Keratinocyte (primary cell): ENCODE measurements at regions not wholly inside any gene's neighbourhood (a gene's known extent, or its start where the extent isn't known, plus 50 kb on each side); places are given as distances from the start of the nearest gene placed in this dataset.

Source experiments
- DNase-seq: peaks from one replicate; pipeline ENCODE4 v3.0.0-alpha.2; 2011; ENCODE audit warnings: low read depth, missing footprints, low spot score
- FAIRE-seq: peaks from 2 replicates; lab custom pipeline; 2011; peaks lifted over from hg19 to GRCh38; lab: Jason Lieb, UNC
- H2AFZ ChIP-seq: 2 replicates; pipeline ENCODE4 v1.6.0; 2012; ENCODE audit warnings: low read length, control low read depth, inconsistent platforms; ENCODE audit not compliant: control insufficient read depth
- H3K27ac ChIP-seq: 2 replicates; pipeline ENCODE4 v1.5.1; 2011; ENCODE audit warnings: low read length; ENCODE audit not compliant: control insufficient read depth, insufficient read depth
- H3K27me3 ChIP-seq: 3 replicates; pipeline ENCODE4 v1.6.0; 2011; ENCODE audit warnings: low read length; ENCODE audit not compliant: control insufficient read depth, insufficient read depth; ENCODE audit errors: extremely low read depth
- H3K36me3 ChIP-seq, 2 experiments: 2 replicates in 1 of 2; 3 replicates in 1 of 2; pipeline ENCODE4 v1.5.1; 2011; ENCODE audit warnings: low read length in 2 of 2, mild to moderate bottlenecking in 1 of 2; ENCODE audit not compliant: control insufficient read depth in 2 of 2, insufficient read depth in 2 of 2; ENCODE audit errors: extremely low read depth in 1 of 2
- H3K4me1 ChIP-seq: 3 replicates; pipeline ENCODE4 v1.5.1; 2011; ENCODE audit warnings: low read length; ENCODE audit not compliant: control insufficient read depth, insufficient read depth; ENCODE audit errors: extremely low read depth
- H3K4me2 ChIP-seq: 3 replicates; pipeline ENCODE4 v1.6.0; 2011; ENCODE audit warnings: low read depth, low read length; ENCODE audit not compliant: control insufficient read depth, insufficient read depth; ENCODE audit errors: extremely low read depth
- H3K4me3 ChIP-seq, 3 experiments: fragments of 200-600 bp in 1 of 3; sonication (generic) in 1 of 3; 2 replicates in 2 of 3; 3 replicates in 1 of 3; pipeline ENCODE4 v1.5.1; 2011 to 2016; ENCODE audit warnings: low read length in 3 of 3, mild to moderate bottlenecking in 3 of 3, control low read depth in 2 of 3, inconsistent platforms in 1 of 3, low read depth in 1 of 3, mixed read lengths in 1 of 3, mixed run types in 1 of 3, moderate library complexity in 1 of 3; ENCODE audit not compliant: control insufficient read depth in 2 of 3, insufficient read depth in 2 of 3; ENCODE audit errors: extremely low read depth in 1 of 3
- H3K79me2 ChIP-seq: 2 replicates; pipeline ENCODE4 v1.6.0; 2012; ENCODE audit warnings: low read length; ENCODE audit not compliant: control insufficient read depth, insufficient read depth
- H3K9ac ChIP-seq: 3 replicates; pipeline ENCODE4 v1.6.0; 2011; ENCODE audit warnings: low read length; ENCODE audit not compliant: control insufficient read depth, insufficient read depth; ENCODE audit errors: extremely low read depth
- H3K9me1 ChIP-seq: 3 replicates; pipeline ENCODE4 v1.6.0; 2011; ENCODE audit warnings: low read length; ENCODE audit not compliant: control insufficient read depth, insufficient read depth; ENCODE audit errors: extremely low read depth
- H3K9me3 ChIP-seq: 2 replicates; pipeline ENCODE4 v1.5.1; 2012; ENCODE audit warnings: low read depth, low read length; ENCODE audit not compliant: control insufficient read depth
- H4K20me1 ChIP-seq: 3 replicates; pipeline ENCODE4 v1.6.0; 2011; ENCODE audit warnings: low read length; ENCODE audit not compliant: control insufficient read depth, insufficient read depth; ENCODE audit errors: extremely low read depth
- CTCF ChIP-seq, 3 experiments: IDR thresholded peaks in 1 of 3; conservative IDR thresholded peaks in 1 of 3; optimal IDR thresholded peaks in 1 of 3; 2 replicates in 2 of 3; 3 replicates in 1 of 3; pipeline versions ENCODE3 to v1.5.1; 2011; ENCODE audit warnings: low read length in 3 of 3, mild to moderate bottlenecking in 3 of 3, moderate library complexity in 2 of 3, control low read depth in 1 of 3, inconsistent platforms in 1 of 3; ENCODE audit not compliant: insufficient read depth in 2 of 3; ENCODE audit errors: extremely low read depth in 1 of 3
- EZH2 ChIP-seq: IDR thresholded peaks from one replicate; pipeline ENCODE4 v1.6.1; 2012; ENCODE audit warnings: inconsistent platforms, mild to moderate bottlenecking, low read length, moderate library complexity
- dilution Hi-C: fragments of 300-500 bp; cut with MboI; formaldehyde crosslinking; loops from one replicate; pipeline ENCODE4 v1.7.0; 2020; ENCODE audit warnings: low sequenced_read_pairs; ENCODE audit not compliant: extremely low pct_ligation_motif_present

- no peaks in the 10 kb centered on the region for H3K36me3 ChIP-seq
- no peaks in the 10 kb centered on the region for H4K20me1 ChIP-seq
- H3K27ac ChIP-seq, result no peak overlapping the region
- FAIRE-seq, result peak; percentile 43
- DNase-seq, result no peak
- dilution Hi-C loops, result no loop called here
- no peak overlapping the region for H3K4me3 ChIP-seq
- no peak overlapping the region for H2AFZ ChIP-seq
- TF ChIP-seq EZH2 (no peak), CTCF (optimal IDR thresholded peaks at IDR 0.05 in 1 of 3, IDR thresholded peaks at IDR 0.05 in 1 of 3, conservative IDR thresholded peaks at IDR 0.05 in 1 of 3; ENCODE audit: extremely low read depth in 1 of 3, insufficient read depth in 2 of 3, low read length in 3 of 3) (peak; percentile 75 to 85 (median 85))
- no peak overlapping the region for H3K4me2 ChIP-seq
- no peaks in the 10 kb centered on the region for H3K79me2 ChIP-seq
- H3K27me3 ChIP-seq, result no peaks in the 10 kb centered on the region
- peaks cover 2% of the 10 kb centered on the region for H3K4me1 ChIP-seq
- H3K9ac ChIP-seq, result no peak overlapping the region
- no peaks in the 10 kb centered on the region for H3K9me3 ChIP-seq
- H3K9me1 ChIP-seq, result no peaks in the 10 kb centered on the region
These were observed 415.4 kb upstream of the CCDC196 start for GRCh38 chr14:66070542-66071319.

- no peak overlapping the region for H3K9ac ChIP-seq
- H4K20me1 ChIP-seq, result no peaks in the 10 kb centered on the region
These were observed 413.7 kb upstream of the CCDC196 start for GRCh38 chr14:66072190-66073084.

More at GRCh38 chr14:66072190-66073084, 413.7 kb upstream of the CCDC196 start:
- H3K4me1 ChIP-seq, result peaks cover 2% of the 10 kb centered on the region
- no peaks in the 10 kb centered on the region for H3K27me3 ChIP-seq
- H3K9me3 ChIP-seq, result no peaks in the 10 kb centered on the region
- no peaks in the 10 kb centered on the region for H3K36me3 ChIP-seq
- no peaks in the 10 kb centered on the region for H3K9me1 ChIP-seq
- no peak for DNase-seq
- H3K27ac ChIP-seq, result no peak overlapping the region
- no peak for TF ChIP-seq CTCF (optimal IDR thresholded peaks at IDR 0.05 in 1 of 3, IDR thresholded peaks at IDR 0.05 in 1 of 3, conservative IDR thresholded peaks at IDR 0.05 in 1 of 3; ENCODE audit: extremely low read depth in 1 of 3, insufficient read depth in 2 of 3, low read length in 3 of 3)
- H3K4me3 ChIP-seq, result no peak overlapping the region
- H3K79me2 ChIP-seq, result no peaks in the 10 kb centered on the region
- H2AFZ ChIP-seq, result no peak overlapping the region
- FAIRE-seq, result no peak
- no peak overlapping the region for H3K4me2 ChIP-seq
- dilution Hi-C loops, result no loop called here
